PC-9 (cell line): ENCODE measurements at regions not wholly inside any gene's neighbourhood (a gene's known extent, or its start where the extent isn't known, plus 50 kb on each side); places are given as distances from the start of the nearest gene placed in this dataset.

ENCODE experiments used
- BruUV-seq: library from RNA; stranded (reverse); fragments of 400-500 nt; replicated peaks from 2 replicates; lab custom pipeline; 2021; lab: Mats Ljungman, UMichigan
- CTCF ChIA-PET: fragments of 300-600 bp; sonication (Branson Sonifier 250); formaldehyde crosslinking; loops from one replicate; lab custom pipeline; 2022; ENCODE audit warnings: antibody characterized with exemption; lab: Charles Lee
- POLR2A ChIA-PET: fragments of 300-600 bp; sonication (Branson Sonifier 250); formaldehyde crosslinking; loops from one replicate; lab custom pipeline; 2022; ENCODE audit warnings: antibody characterized with exemption; ENCODE audit not compliant: unreplicated experiment; lab: Charles Lee
- DNase-seq, 2 experiments: peaks; one replicate each; pipeline versions ENCODE4 v3.0.0 to v3.0.0-alpha.2; 2015 to 2022; ENCODE audit warnings: mixed read lengths in 1 of 2
- H2AFZ ChIP-seq: fragments of 200-600 bp; sonication (generic); 2 replicates; pipeline ENCODE4 v1.8.1; 2017; ENCODE audit warnings: antibody characterized with exemption
- H3F3A ChIP-seq: fragments of 200-600 bp; sonication (generic); 2 replicates; pipeline ENCODE4 v1.8.1; 2017; ENCODE audit warnings: antibody characterized with exemption, mild to moderate bottlenecking, low read depth; ENCODE audit not compliant: insufficient read depth
- H3K27ac ChIP-seq: fragments of 200-600 bp; sonication (generic); 2 replicates; pipeline ENCODE4 v1.6.1; 2016; ENCODE audit warnings: mixed run types
- H3K27me3 ChIP-seq: fragments of 200-600 bp; sonication (generic); 2 replicates; pipeline ENCODE4 v1.6.1; 2016; ENCODE audit warnings: low read depth, mixed run types; ENCODE audit not compliant: insufficient read depth
- H3K36me3 ChIP-seq: fragments of 200-600 bp; sonication (generic); 2 replicates; pipeline ENCODE4 v1.6.1; 2016; ENCODE audit warnings: low read depth, mixed run types
- H3K4me1 ChIP-seq: fragments of 200-600 bp; sonication (generic); replicated peaks from 2 replicates; pipeline ENCODE4 v1.6.1; 2016; ENCODE audit warnings: mixed run types; ENCODE audit not compliant: insufficient read depth
- H3K4me2 ChIP-seq: fragments of 200-600 bp; sonication (generic); 2 replicates; pipeline ENCODE4 v1.6.1; 2017; ENCODE audit warnings: mixed run types
- H3K4me3 ChIP-seq: fragments of 200-600 bp; sonication (generic); 2 replicates; pipeline ENCODE4 v1.6.1; 2016; ENCODE audit warnings: mixed run types
- H3K79me2 ChIP-seq: fragments of 200-600 bp; sonication (generic); 2 replicates; pipeline ENCODE4 v1.6.1; 2017; ENCODE audit warnings: low read depth, mixed run types
- H3K9me2 ChIP-seq: fragments of 200-600 bp; sonication (generic); 2 replicates; pipeline ENCODE4 v1.8.1; 2017; ENCODE audit warnings: mild to moderate bottlenecking; ENCODE audit not compliant: insufficient read depth
- H3K9me3 ChIP-seq: fragments of 200-600 bp; sonication (generic); 2 replicates; pipeline ENCODE4 v1.8.1; 2016; ENCODE audit warnings: low read depth; ENCODE audit not compliant: insufficient read depth
- H4K20me1 ChIP-seq: fragments of 200-600 bp; sonication (generic); 2 replicates; pipeline ENCODE4 v1.8.1; 2017; ENCODE audit not compliant: insufficient read depth
- CTCF ChIP-seq: fragments of 200-600 bp; sonication (generic); conservative IDR thresholded peaks from 2 replicates; pipeline ENCODE4 v1.6.1; 2017; ENCODE audit warnings: mixed run types, antibody characterized with exemption, mild to moderate bottlenecking, moderate library complexity
- EZH2 ChIP-seq: fragments of 200-600 bp; sonication (generic); IDR thresholded peaks from 2 replicates; pipeline ENCODE4 v1.8.0; 2017; ENCODE audit warnings: antibody characterized with exemption, low read depth
- intact Hi-C: fragments of 100-400 bp; cut with micrococcal nuclease; formaldehyde crosslinking; loops from one replicate; pipeline ENCODE4 v1.10.0; 2022; ENCODE audit not compliant: unreplicated experiment

GRCh38 chr4:54386693-54387092 lies 157.6 kb downstream of the PDGFRA start:
- BruUV-seq: no TSS peak
- H3K4me2 ChIP-seq: no peak overlapping the region
- H2AFZ ChIP-seq: no peak overlapping the region
- no peaks in the 10 kb centered on the region for H3K9me2 ChIP-seq
- H3K9me3 ChIP-seq: no peaks in the 10 kb centered on the region
- no peaks in the 10 kb centered on the region for H3K79me2 ChIP-seq
- CTCF ChIA-PET: no interaction called here
- H3K36me3 ChIP-seq: no peaks in the 10 kb centered on the region
- no peak overlapping the region for H3K4me3 ChIP-seq
- H3K27ac ChIP-seq: no peak overlapping the region
- no peaks in the 10 kb centered on the region for H3F3A ChIP-seq
- no peaks in the 10 kb centered on the region for H4K20me1 ChIP-seq
- TF ChIP-seq EZH2: no peak
- no peak for TF ChIP-seq CTCF
- no peaks in the 10 kb centered on the region for H3K4me1 ChIP-seq
- DNase-seq: no peak
- POLR2A ChIA-PET: no interaction called here
- no peaks in the 10 kb centered on the region for H3K27me3 ChIP-seq
- intact Hi-C loops: no loop called here

- Histone ChIP-seq H2AFZ (no peak overlapping the region), H3K4me2 (no peak overlapping the region), H3K27ac (no peak overlapping the region), H3K9me2 (no peaks in the 10 kb centered on the region), H3K27me3 (no peaks in the 10 kb centered on the region), H3K4me1 (no peaks in the 10 kb centered on the region), H3K4me3 (no peak overlapping the region), H4K20me1 (no peaks in the 10 kb centered on the region), H3K79me2 (no peaks in the 10 kb centered on the region), H3K9me3 (no peaks in the 10 kb centered on the region), H3K36me3 (no peaks in the 10 kb centered on the region), H3F3A (no peaks in the 10 kb centered on the region)
- POLR2A ChIA-PET: no interaction called here
- BruUV-seq: no TSS peak
- no peak for DNase-seq
- TF ChIP-seq CTCF (no peak), EZH2 (no peak)
- CTCF ChIA-PET: no interaction called here
- intact Hi-C loops: no loop called here
These were observed 161.6 kb downstream of the PDGFRA start for GRCh38 chr4:54390670-54391069.

- intact Hi-C loops: no loop called here
- no peak for DNase-seq
- no TSS peak for BruUV-seq
- Histone ChIP-seq H3K4me3 (no peak overlapping the region), H3F3A (no peaks in the 10 kb centered on the region), H3K36me3 (no peaks in the 10 kb centered on the region), H3K79me2 (no peaks in the 10 kb centered on the region), H3K27ac (no peak overlapping the region), H3K9me2 (no peaks in the 10 kb centered on the region), H3K4me2 (no peak overlapping the region), H3K4me1 (no peaks in the 10 kb centered on the region), H3K9me3 (no peaks in the 10 kb centered on the region), H4K20me1 (no peaks in the 10 kb centered on the region), H3K27me3 (no peaks in the 10 kb centered on the region), H2AFZ (no peak overlapping the region)
- TF ChIP-seq EZH2 (no peak), CTCF (no peak)
- ChIA-PET POLR2A (no interaction called here), CTCF (no interaction called here)
These were observed 162.0 kb downstream of the PDGFRA start for GRCh38 chr4:54391104-54391503.
